GM18951 (cell line): ENCODE measurements at regions not wholly inside any gene's neighbourhood (a gene's known extent, or its start where the extent isn't known, plus 50 kb on each side); places are given as distances from the start of the nearest gene placed in this dataset.

Experiments used
- POLR2A ChIP-seq: IDR thresholded peaks from 4 replicates; pipeline ENCODE4 v1.6.1; 2011; ENCODE audit warnings: mild to moderate bottlenecking; ENCODE audit not compliant: insufficient read length, insufficient read depth; ENCODE audit errors: extremely low read depth
- in situ Hi-C: fragments of 300-500 bp; cut with MboI; formaldehyde crosslinking; loops from one replicate; pipeline ENCODE4 v1.12.0; 2022; ENCODE audit warnings: low sequenced_read_pairs, mixed read lengths, inconsistent platforms; ENCODE audit not compliant: unreplicated experiment

GRCh38 chr7:12103948-12104347 is 107.1 kb upstream of the TMEM106B start:
- in situ Hi-C loops, result no loop called here
- TF ChIP-seq POLR2A, result no peak

GRCh38 chr7:12107381-12107780 is 103.7 kb upstream of the TMEM106B start:
- TF ChIP-seq POLR2A, result no peak
- in situ Hi-C loops, result no loop called here

DNA sequence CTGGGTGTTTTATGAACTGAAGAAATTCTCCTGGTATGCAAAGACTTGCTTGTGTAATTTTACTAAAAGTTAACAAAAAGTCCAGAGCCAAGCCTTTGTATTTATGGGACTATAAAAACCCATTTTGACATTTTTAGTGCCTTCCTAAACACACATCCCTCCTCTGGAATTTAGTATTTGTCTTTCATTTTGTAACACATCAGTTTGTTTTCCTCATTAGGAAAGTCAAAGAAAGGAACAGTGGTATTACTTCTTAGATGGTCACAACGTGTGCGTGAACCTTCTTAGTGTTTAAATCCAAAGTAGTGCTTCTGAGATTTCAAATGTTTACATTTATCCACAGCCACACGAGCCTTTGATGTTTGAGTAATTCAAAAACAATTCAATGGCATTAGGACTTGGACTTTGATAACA is 103.2 kb upstream of the TMEM106B start:
- TF ChIP-seq POLR2A, result no peak
- in situ Hi-C loops, result no loop called here

- in situ Hi-C loops, result no loop called here
- TF ChIP-seq POLR2A, result no peak
These were observed 100.7 kb upstream of the TMEM106B start for GRCh38 chr7:12110425-12110824.

- no peak for TF ChIP-seq POLR2A
- in situ Hi-C loops, result no loop called here
These were observed 99.4 kb upstream of the TMEM106B start for GRCh38 chr7:12111422-12112405.

DNA sequence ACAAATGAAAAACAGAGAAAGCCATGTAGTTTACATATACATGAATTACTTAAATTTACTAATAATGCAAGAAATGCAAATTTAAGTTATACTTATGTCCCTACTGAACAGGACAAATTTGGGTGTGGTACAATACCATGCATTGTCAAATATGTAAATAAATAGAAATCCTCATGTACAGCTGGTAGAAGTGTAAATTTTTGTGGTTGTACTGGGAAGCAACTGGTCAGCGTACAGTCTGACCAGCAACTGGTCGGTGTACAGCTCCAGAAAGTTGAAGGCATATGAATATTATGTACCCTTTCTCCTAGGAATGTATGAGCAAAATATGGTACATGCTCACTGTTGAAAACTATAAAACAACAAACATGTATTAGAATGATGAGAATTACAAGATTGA is 93.9 kb upstream of the TMEM106B start:
- in situ Hi-C loops, result no loop called here
- no peak for TF ChIP-seq POLR2A

DNA sequence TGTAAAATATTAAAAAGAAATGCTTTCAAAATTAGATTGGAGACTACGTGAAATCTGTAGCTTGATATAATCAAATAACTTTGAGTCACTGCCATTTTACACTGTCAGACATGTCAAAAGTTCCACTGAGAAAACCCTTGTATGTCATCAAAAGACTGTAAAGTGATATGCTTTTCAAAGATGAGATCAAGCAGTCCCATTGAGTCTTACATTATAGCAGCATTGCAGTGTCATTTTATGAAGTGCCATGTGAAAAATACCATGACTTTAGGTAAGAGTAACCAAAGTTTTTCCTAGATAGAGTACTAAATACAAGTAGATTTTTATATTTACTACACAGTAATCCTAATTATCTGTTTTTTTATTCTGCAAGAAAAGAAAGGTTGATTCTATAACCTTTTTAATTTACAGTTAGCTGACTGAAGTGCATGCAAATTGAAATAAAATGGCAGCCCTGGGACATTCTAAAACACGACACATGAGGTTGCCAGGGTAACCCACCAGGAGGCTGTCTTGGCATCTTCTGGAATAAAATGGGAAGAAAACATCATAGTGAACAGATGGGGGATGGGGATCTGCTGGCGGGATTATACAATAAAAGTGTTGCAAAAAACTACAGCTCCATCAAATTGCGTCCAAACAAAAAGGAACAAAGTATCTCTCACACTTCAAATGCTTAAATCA is 91.3 kb upstream of the TMEM106B start:
- no peak for TF ChIP-seq POLR2A
- in situ Hi-C loops, result no loop called here

- in situ Hi-C loops, result no loop called here
- no peak for TF ChIP-seq POLR2A
These were observed 90.5 kb upstream of the TMEM106B start for GRCh38 chr7:12120632-12121031.

GRCh38 chr7:12123172-12123571 is 87.9 kb upstream of the TMEM106B start:
- no peak for TF ChIP-seq POLR2A
- in situ Hi-C loops, result no loop called here

DNA sequence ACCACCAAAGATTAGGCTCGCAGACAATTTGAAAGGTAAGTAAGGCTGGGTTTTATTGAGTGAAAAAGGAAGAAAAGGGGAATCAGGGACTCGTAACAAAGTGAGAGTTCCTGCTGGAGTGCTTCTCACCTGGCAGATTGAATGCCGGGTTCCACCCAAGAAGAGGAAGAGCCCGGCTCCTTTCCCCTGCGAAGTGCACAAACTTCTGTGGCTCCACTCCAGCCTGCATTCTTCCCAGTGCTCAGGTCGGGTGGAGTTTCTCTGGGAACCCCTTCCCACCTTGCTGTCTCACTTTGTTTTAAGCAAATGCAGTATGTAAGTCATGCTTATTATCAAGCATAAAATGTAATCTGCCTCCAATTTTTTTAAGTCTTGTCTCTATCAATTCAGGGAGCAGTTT is 87.1 kb upstream of the TMEM106B start:
- in situ Hi-C loops, result no loop called here
- TF ChIP-seq POLR2A, result no peak

DNA sequence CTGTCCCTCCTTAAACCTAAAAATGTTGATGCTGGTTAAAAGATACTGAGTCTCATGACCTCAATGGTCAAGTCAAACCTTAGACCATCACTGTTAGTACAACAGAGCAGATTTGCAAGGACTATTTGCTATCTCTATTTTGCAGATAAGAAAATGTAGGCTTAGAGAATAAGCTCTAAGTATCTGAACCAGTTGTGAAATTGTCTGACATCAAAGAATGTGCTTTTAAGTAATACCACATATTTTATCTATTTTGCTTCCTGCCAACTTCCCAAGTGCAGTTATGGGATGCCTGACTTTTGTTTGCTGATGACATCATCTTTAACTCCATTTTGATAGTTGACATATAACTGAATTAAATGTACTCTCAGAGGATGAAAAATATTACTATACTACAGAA is 83.6 kb upstream of the TMEM106B start:
- no peak for TF ChIP-seq POLR2A
- in situ Hi-C loops, result no loop called here

DNA sequence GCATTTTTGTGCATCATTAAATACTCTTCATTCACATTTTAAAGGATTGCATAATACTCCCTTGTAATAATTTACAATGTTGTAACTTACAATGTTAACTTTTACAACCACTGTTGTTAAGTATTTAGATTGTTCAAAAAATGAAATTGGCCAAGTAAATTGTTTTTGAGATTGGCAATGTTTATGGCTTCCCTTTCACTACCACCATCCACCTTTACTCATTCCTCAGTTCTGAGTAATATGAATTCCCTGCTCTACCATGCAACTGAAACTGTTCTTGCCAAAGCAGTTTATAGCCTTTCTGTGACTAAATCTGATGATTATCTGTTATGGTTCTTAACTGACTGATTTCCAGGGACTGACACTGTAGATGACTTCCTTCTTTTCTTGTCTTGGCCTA is 80.5 kb upstream of the TMEM106B start:
- in situ Hi-C loops, result no loop called here
- TF ChIP-seq POLR2A, result no peak

DNA sequence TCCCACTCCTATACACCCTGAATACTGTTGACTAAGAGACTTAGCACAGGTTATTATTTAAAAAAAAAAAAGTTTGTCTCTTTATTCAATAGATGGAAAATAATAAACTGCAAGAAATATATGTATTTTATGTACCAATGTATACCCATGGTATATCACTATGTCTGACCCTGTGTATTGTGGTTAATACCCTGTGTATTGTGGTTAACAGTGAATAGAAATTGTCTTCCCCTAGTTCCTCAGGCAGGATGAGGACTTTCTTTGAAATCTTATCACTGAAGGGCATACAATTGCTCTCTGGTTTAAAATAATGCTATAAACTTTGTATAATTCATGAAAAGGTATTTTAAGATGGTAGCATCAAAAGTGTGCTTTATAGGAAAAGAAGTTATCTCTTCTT is 80.0 kb upstream of the TMEM106B start:
- in situ Hi-C loops, result no loop called here
- no peak for TF ChIP-seq POLR2A

- TF ChIP-seq POLR2A, result no peak
- in situ Hi-C loops, result no loop called here
These were observed 77.2 kb upstream of the TMEM106B start for GRCh38 chr7:12133865-12134264.

DNA sequence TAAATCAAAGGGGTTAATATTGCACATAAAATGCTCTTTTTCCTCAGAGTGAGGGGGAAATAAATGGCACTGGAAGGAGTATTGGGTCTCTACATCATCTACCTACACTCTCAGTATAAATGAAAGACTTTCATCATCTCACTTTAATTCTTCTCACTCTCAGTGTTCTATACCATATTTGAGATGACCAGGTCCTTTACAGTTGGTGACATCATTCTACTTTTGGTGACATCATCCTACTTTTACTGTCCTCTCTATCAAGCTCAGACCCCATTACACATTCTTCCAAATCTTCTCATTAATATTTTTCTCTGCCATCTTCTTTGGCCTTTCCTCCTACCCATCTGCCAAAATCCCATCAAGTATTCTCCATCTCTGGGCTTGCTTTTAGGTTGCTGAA is 74.6 kb upstream of the TMEM106B start:
- in situ Hi-C loops, result no loop called here
- TF ChIP-seq POLR2A, result no peak
